ENCODE measurements at regions not wholly inside any gene's neighbourhood (a gene's known extent, or its start where the extent isn't known, plus 50 kb on each side); places are given as distances from the start of the nearest gene placed in this dataset.
"Not testable (repeated sequence)": the region's sequence is repeated elsewhere in the genome, so short reads cannot be mapped to it uniquely, and the experiment has no call there.

DNA sequence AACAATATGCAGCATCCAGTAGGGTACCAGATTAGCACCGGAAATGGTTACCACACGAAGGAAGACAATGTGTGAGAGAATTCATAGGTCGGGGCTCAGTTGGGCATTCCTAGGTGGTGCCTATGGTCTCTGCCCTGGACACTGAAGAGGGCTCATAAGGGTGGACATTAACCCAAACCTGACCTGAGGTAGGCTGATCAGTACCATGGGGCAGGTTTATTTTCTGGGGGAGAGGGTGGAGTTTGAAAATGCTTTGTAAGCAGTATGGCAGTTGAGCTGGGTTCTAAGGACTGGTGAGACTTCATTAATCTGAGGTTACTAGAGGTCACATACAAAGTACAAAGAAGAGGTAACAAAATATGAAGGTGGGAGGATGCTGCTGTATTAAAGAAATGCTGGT lies 68.4 kb downstream of the RPL22L1 start:
- no peaks in the 10 kb centered on the region for H3K36me3 ChIP-seq (ENCODE audit: control insufficient read depth in 2 of 3, insufficient read depth in 3 of 3, low read length in 3 of 3)
- ChIA-PET CTCF (no interaction called here), POLR2A (no interaction called here)
- ATAC-seq (no peak), DNase-seq (no peak)
- H3K4me3 ChIP-seq (ENCODE audit: low read length), result no peak overlapping the region
- H3K27me3 ChIP-seq (ENCODE audit: control insufficient read depth in 2 of 2, insufficient read depth in 2 of 2, low read length in 2 of 2), result no peaks in the 10 kb centered on the region
- H3K9me3 Mint-ChIP-seq, result peaks cover 0 to 6% (median 0%) of the 10 kb centered on the region in 11 donors
- H3K27me3 Mint-ChIP-seq, result peaks cover 30 to 41% (median 36%) of the 10 kb centered on the region in 5 donors
- no peak overlapping the region for H3K27ac ChIP-seq (ENCODE audit: low read depth, low read length)
- no peaks in the 10 kb centered on the region for H3K4me1 Mint-ChIP-seq
- H3K4me3 Mint-ChIP-seq, result no peak overlapping the region
- intact Hi-C loops (cut with micrococcal nuclease), result no loop called here
- no peaks in the 10 kb centered on the region for H3K9me3 ChIP-seq (ENCODE audit: control insufficient read depth in 2 of 3, low read length in 3 of 3)
- H3K36me3 Mint-ChIP-seq, result no peaks in the 10 kb centered on the region
- H3K4me1 ChIP-seq (ENCODE audit: control insufficient read depth in 2 of 2, insufficient read depth in 2 of 2, low read length in 2 of 2), result no peaks in the 10 kb centered on the region
- H3K27ac Mint-ChIP-seq, result no peak overlapping the region

DNA sequence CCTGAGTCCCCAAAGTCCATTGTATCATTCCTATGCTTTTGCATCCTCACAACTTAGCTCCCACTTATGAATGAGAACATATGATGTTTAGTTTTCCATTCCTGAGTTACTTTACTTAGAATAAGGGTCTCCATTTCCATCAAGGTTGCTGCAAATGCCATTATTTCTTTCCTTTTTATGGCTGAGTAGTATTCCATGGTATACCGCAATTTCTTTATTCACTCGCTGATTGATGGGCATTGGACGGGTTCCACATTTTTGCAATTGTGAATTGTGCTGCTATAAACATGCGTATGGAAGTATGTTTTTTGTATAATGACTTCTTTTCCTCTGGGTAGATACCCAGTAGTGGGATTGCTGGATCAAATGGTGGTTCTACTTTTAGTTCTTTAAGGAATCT lies 69.7 kb downstream of the RPL22L1 start:
- H3K27me3 ChIP-seq (ENCODE audit: control insufficient read depth in 2 of 2, insufficient read depth in 2 of 2, low read length in 2 of 2); DNase-seq; H3K36me3 ChIP-seq (ENCODE audit: control insufficient read depth in 2 of 3, insufficient read depth in 3 of 3, low read length in 3 of 3); H3K36me3 Mint-ChIP-seq; H3K4me3 ChIP-seq (ENCODE audit: low read length); H3K9me3 ChIP-seq (ENCODE audit: control insufficient read depth in 2 of 3, low read length in 3 of 3); H3K9me3 Mint-ChIP-seq; H3K4me1 ChIP-seq (ENCODE audit: control insufficient read depth in 2 of 2, insufficient read depth in 2 of 2, low read length in 2 of 2); POLR2A ChIA-PET; intact Hi-C loops (cut with micrococcal nuclease); H3K27ac Mint-ChIP-seq; H3K4me1 Mint-ChIP-seq; ATAC-seq; H3K4me3 Mint-ChIP-seq; H3K27ac ChIP-seq (ENCODE audit: low read depth, low read length): not testable (repeated sequence)
- CTCF ChIA-PET, result interaction anchor here (1.4 kb wide), 1 partner anchor 11 kb away, joined by 4 read pairs; no protein-coding TSS in a partner anchor
- H3K27me3 Mint-ChIP-seq, result peaks cover 27 to 45% (median 36%) of the 10 kb centered on the region in 5 donors

DNA sequence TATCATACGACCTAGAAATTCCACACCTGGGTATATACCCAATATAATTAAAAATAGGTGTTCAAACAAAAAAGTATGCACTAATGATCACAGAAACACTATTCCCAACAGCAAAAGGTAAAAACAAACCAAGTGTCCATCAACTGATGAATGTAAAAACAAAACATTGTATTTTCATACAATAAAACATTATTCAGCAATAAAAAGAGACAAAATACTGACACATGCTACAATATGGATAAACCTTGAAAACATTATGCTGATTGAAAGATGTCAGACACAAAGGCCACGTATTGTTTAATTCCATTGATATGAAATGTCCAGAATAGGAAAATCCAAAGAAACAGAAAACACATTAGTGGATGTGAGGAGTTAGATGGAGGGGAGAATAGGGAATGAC lies 71.0 kb downstream of the RPL22L1 start:
- no peak overlapping the region for H3K4me3 Mint-ChIP-seq
- H3K27me3 Mint-ChIP-seq, result peaks cover 16 to 32% (median 23%) of the 10 kb centered on the region in 5 donors
- intact Hi-C loops (cut with micrococcal nuclease), result no loop called here
- no peaks in the 10 kb centered on the region for H3K9me3 ChIP-seq (ENCODE audit: control insufficient read depth in 2 of 3, low read length in 3 of 3)
- no peaks in the 10 kb centered on the region for H3K4me1 Mint-ChIP-seq
- H3K9me3 Mint-ChIP-seq, result peaks cover 0 to 8% (median 0%) of the 10 kb centered on the region in 11 donors
- DNase-seq (no peak), ATAC-seq (no peak)
- POLR2A ChIA-PET, result no interaction called here
- H3K36me3 ChIP-seq (ENCODE audit: control insufficient read depth in 2 of 3, insufficient read depth in 3 of 3, low read length in 3 of 3), result no peaks in the 10 kb centered on the region
- H3K4me1 ChIP-seq (ENCODE audit: control insufficient read depth in 2 of 2, insufficient read depth in 2 of 2, low read length in 2 of 2), result no peaks in the 10 kb centered on the region
- no peak overlapping the region for H3K4me3 ChIP-seq (ENCODE audit: low read length)
- H3K36me3 Mint-ChIP-seq, result no peaks in the 10 kb centered on the region
- H3K27ac ChIP-seq (ENCODE audit: low read depth, low read length), result no peak overlapping the region
- no peak overlapping the region for H3K27ac Mint-ChIP-seq
- H3K27me3 ChIP-seq (ENCODE audit: control insufficient read depth in 2 of 2, insufficient read depth in 2 of 2, low read length in 2 of 2), result no peaks in the 10 kb centered on the region
- CTCF ChIA-PET, result no interaction called here

DNA sequence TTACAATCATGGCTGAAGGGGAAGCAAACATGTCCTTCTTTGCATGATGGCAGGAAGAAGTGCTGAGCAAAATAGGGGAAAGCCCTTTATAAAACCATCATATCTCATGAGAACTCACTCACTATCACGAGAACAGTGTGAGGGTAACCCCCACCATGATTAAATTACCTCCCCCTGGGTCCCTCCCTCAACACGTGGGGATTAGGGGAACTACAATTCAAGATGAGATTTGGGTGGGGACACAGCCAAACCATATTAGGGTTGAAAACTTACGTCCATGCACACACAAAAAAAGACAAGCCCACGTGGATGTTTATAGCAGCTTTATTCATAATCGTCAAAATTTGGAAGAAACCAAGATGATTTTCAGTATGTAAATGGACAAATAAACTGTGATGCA lies 72.3 kb downstream of the RPL22L1 start:
- Histone ChIP-seq H3K4me3 (ENCODE audit: low read length) (no peak overlapping the region), H3K4me1 (ENCODE audit: control insufficient read depth in 2 of 2, insufficient read depth in 2 of 2, low read length in 2 of 2) (no peaks in the 10 kb centered on the region), H3K9me3 (ENCODE audit: control insufficient read depth in 2 of 3, low read length in 3 of 3) (no peaks in the 10 kb centered on the region), H3K27ac (ENCODE audit: low read depth, low read length) (no peak overlapping the region), H3K36me3 (ENCODE audit: control insufficient read depth in 2 of 3, insufficient read depth in 3 of 3, low read length in 3 of 3) (no peaks in the 10 kb centered on the region), H3K27me3 (ENCODE audit: control insufficient read depth in 2 of 2, insufficient read depth in 2 of 2, low read length in 2 of 2) (no peaks in the 10 kb centered on the region)
- Mint-ChIP-seq H3K27me3 (peaks cover 14 to 26% (median 16%) of the 10 kb centered on the region in 5 donors), H3K4me3 (no peak overlapping the region), H3K27ac (no peak overlapping the region), H3K4me1 (no peaks in the 10 kb centered on the region), H3K36me3 (no peaks in the 10 kb centered on the region), H3K9me3 (peaks cover 0 to 8% (median 0%) of the 10 kb centered on the region in 11 donors)
- ChIA-PET CTCF (no interaction called here), POLR2A (no interaction called here)
- DNase-seq, result no peak
- intact Hi-C loops (cut with micrococcal nuclease), result no loop called here
- no peak for ATAC-seq

DNA sequence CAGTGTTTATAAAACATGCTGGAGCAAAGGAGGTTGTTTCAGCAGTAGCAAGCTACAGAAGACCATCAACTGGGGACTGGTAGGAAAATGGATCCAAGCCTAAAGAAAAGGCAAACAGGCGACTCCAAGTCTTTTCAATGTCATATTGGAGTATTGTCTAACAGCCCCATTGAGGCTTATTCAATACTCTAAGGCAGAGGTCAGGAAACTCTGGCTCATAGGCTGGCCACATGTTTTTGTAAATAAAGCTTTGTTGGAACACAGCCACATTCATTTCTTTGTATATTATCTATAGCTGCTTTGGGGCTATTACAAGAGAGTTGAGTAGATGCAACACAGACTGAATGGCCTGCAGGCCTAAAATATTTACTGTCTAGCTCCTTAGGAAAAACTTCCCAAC lies 77.5 kb downstream of the RPL22L1 start:
- H3K4me3 Mint-ChIP-seq, result no peak overlapping the region
- no peaks in the 10 kb centered on the region for H3K9me3 ChIP-seq (ENCODE audit: control insufficient read depth in 2 of 3, low read length in 3 of 3)
- no peaks in the 10 kb centered on the region for H3K4me1 Mint-ChIP-seq

DNA sequence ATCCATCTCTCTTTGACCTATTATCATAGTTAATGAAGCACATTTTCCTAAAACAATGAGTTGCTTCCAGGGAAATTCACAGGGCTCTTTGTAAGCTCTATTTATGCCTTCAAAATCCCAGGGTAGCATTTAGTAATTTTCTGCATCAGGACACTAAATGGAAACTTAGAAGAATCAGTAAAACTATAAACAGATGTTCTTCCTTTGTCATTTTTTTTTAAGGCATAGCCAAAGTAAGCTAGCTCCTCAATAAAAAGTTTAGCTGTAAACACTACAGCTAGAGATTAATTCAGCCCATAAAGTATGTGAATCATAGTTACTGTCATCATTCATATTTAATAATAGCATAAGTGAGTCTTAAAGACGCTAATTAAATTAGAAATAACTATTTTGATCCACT lies 79.3 kb downstream of the RPL22L1 start:
- intact Hi-C loops (cut with micrococcal nuclease), result no loop called here
- peaks cover 0 to 2% (median 0%) of the 10 kb centered on the region in 11 donors for H3K9me3 Mint-ChIP-seq
- DNase-seq (no peak), ATAC-seq (no peak)
- Histone ChIP-seq H3K27ac (ENCODE audit: low read depth, low read length) (no peak overlapping the region), H3K4me3 (ENCODE audit: low read length) (no peak overlapping the region), H3K9me3 (ENCODE audit: control insufficient read depth in 2 of 3, low read length in 3 of 3) (no peaks in the 10 kb centered on the region), H3K27me3 (ENCODE audit: control insufficient read depth in 2 of 2, insufficient read depth in 2 of 2, low read length in 2 of 2) (peaks cover 0 to 3% of the 10 kb centered on the region in 2 donors), H3K36me3 (ENCODE audit: control insufficient read depth in 2 of 3, insufficient read depth in 3 of 3, low read length in 3 of 3) (no peaks in the 10 kb centered on the region), H3K4me1 (ENCODE audit: control insufficient read depth in 2 of 2, insufficient read depth in 2 of 2, low read length in 2 of 2) (no peaks in the 10 kb centered on the region)
- no peaks in the 10 kb centered on the region for H3K36me3 Mint-ChIP-seq
- POLR2A ChIA-PET, result no interaction called here
- peaks cover 1 to 17% (median 4%) of the 10 kb centered on the region in 5 donors for H3K27me3 Mint-ChIP-seq
- CTCF ChIA-PET, result no interaction called here
- no peak overlapping the region for H3K27ac Mint-ChIP-seq
- no peak overlapping the region for H3K4me3 Mint-ChIP-seq
- no peaks in the 10 kb centered on the region for H3K4me1 Mint-ChIP-seq

More for the DNA sequence above, 77.5 kb downstream of the RPL22L1 start:
- intact Hi-C loops (cut with micrococcal nuclease), result no loop called here
- no peaks in the 10 kb centered on the region for H3K27me3 ChIP-seq (ENCODE audit: control insufficient read depth in 2 of 2, insufficient read depth in 2 of 2, low read length in 2 of 2)
- Mint-ChIP-seq H3K27ac (no peak overlapping the region), H3K36me3 (no peaks in the 10 kb centered on the region), H3K9me3 (peaks cover 0 to 10% (median 0%) of the 10 kb centered on the region in 11 donors), H3K27me3 (peaks cover 0 to 11% (median 7%) of the 10 kb centered on the region in 5 donors)
- no peak overlapping the region for H3K4me3 ChIP-seq (ENCODE audit: low read length)
- ATAC-seq, result no peak
- POLR2A ChIA-PET, result no interaction called here
- H3K36me3 ChIP-seq (ENCODE audit: control insufficient read depth in 2 of 3, insufficient read depth in 3 of 3, low read length in 3 of 3), result no peaks in the 10 kb centered on the region
- no peak overlapping the region for H3K27ac ChIP-seq (ENCODE audit: low read depth, low read length)
- H3K4me1 ChIP-seq (ENCODE audit: control insufficient read depth in 2 of 2, insufficient read depth in 2 of 2, low read length in 2 of 2), result no peaks in the 10 kb centered on the region
- CTCF ChIA-PET, result no interaction called here
- no peak for DNase-seq

DNA sequence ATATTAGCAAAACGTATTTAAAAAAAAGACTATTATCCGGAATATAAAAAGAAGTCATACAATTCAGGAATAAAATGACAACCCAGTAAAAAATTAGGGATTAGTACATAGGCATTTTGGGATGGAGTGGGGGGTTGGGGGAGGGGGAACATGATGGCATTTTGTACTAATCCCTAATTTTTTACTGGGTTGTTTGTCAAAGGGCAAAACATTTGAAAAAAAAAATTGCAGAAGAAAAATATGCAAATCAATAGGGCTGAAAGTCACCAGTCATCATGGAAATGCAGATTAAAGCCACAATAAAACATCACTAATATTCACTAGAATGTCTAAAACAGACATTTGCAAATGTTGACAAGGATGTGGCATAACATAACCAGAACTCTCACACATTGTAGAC lies 82.5 kb downstream of the RPL22L1 start:
- Histone ChIP-seq H3K4me3 (ENCODE audit: low read length) (no peak overlapping the region), H3K9me3 (ENCODE audit: control insufficient read depth in 2 of 3, low read length in 3 of 3) (no peaks in the 10 kb centered on the region), H3K27ac (ENCODE audit: low read depth, low read length) (no peak overlapping the region), H3K36me3 (ENCODE audit: control insufficient read depth in 2 of 3, insufficient read depth in 3 of 3, low read length in 3 of 3) (no peaks in the 10 kb centered on the region), H3K27me3 (ENCODE audit: control insufficient read depth in 2 of 2, insufficient read depth in 2 of 2, low read length in 2 of 2) (peaks cover 0 to 3% of the 10 kb centered on the region in 2 donors), H3K4me1 (ENCODE audit: control insufficient read depth in 2 of 2, insufficient read depth in 2 of 2, low read length in 2 of 2) (no peaks in the 10 kb centered on the region)
- Mint-ChIP-seq H3K36me3 (no peaks in the 10 kb centered on the region), H3K4me1 (no peaks in the 10 kb centered on the region), H3K9me3 (peaks cover 0 to 2% (median 0%) of the 10 kb centered on the region in 11 donors), H3K27ac (no peak overlapping the region), H3K4me3 (no peak overlapping the region), H3K27me3 (peaks cover 13 to 35% (median 26%) of the 10 kb centered on the region in 5 donors)
- DNase-seq, result no peak
- ChIA-PET CTCF (no interaction called here), POLR2A (no interaction called here)
- intact Hi-C loops (cut with micrococcal nuclease), result no loop called here
- no peak for ATAC-seq
